Small intestine (tissue), 7 donors: ENCODE measurements at regions not wholly inside any gene's neighbourhood (a gene's known extent, or its start where the extent isn't known, plus 50 kb on each side); places are given as distances from the start of the nearest gene placed in this dataset.

Source experiments
- DNase-seq, 2 donors: peaks; one replicate each; pipeline versions ENCODE4 v3.0.0 to v3.0.0-alpha.2; 2013
- FAIRE-seq: peaks from 2 replicates; lab custom pipeline; 2012; peaks lifted over from hg19 to GRCh38; lab: Jason Lieb, UNC
- H3K27ac ChIP-seq, 3 donors: one replicate each; pipeline ENCODE4 v1.5.1; 2013; ENCODE audit warnings: low read length in 2 of 3, mild to moderate bottlenecking in 2 of 3, control low read depth in 1 of 3, inconsistent platforms in 1 of 3, low read depth in 1 of 3, moderate library complexity in 1 of 3
- H3K27me3 ChIP-seq, 3 donors: one replicate each; pipeline ENCODE4 v1.6.1; 2013; ENCODE audit warnings: low read length in 3 of 3, inconsistent platforms in 1 of 3; ENCODE audit not compliant: control insufficient read depth in 3 of 3, insufficient read depth in 3 of 3
- H3K36me3 ChIP-seq, 3 donors: one replicate each; pipeline ENCODE4 v1.6.1; 2013; ENCODE audit warnings: low read length in 3 of 3, inconsistent platforms in 1 of 3, low read depth in 1 of 3, mild to moderate bottlenecking in 1 of 3, moderate library complexity in 1 of 3; ENCODE audit not compliant: control insufficient read depth in 3 of 3, insufficient read depth in 2 of 3
- H3K4me1 ChIP-seq, 3 donors: one replicate each; pipeline ENCODE4 v1.6.1; 2013; ENCODE audit warnings: low read length in 2 of 3, inconsistent platforms in 1 of 3, low read depth in 1 of 3, mild to moderate bottlenecking in 1 of 3, moderate library complexity in 1 of 3; ENCODE audit not compliant: control insufficient read depth in 3 of 3, insufficient read depth in 2 of 3
- H3K4me3 ChIP-seq, 3 donors: one replicate each; pipeline ENCODE4 v1.5.1; 2013; ENCODE audit warnings: low read length in 3 of 3, control low read depth in 1 of 3, inconsistent platforms in 1 of 3, low read depth in 1 of 3, mild to moderate bottlenecking in 1 of 3, moderate library complexity in 1 of 3
- H3K9me3 ChIP-seq, 2 donors: one replicate each; pipeline ENCODE4 v1.6.1; 2013; ENCODE audit warnings: low read depth in 1 of 2, low read length in 1 of 2; ENCODE audit not compliant: control insufficient read depth in 2 of 2, insufficient read depth in 1 of 2
- WGBS, 3 donors: extraction: QIAGEN DNeasy Blood & Tissue Kit; methylation state at CpG; one replicate each; pipeline ENCODE4 v1.1.7; 2013; 5-methylcytosine and 5-hydroxymethylcytosine counted together
- donor health status: healthy with polysubstance abuse.
- donor health status: control.
- donor health status: control.
- donor health status: Bipolar disorder and iron deficiency.
- donor health status: healthy.

- no peak for FAIRE-seq
- no peaks in the 10 kb centered on the region for H3K4me1 ChIP-seq
- 86 to 94% (median 90%) methylated on average over 2 of the region's 2 CpGs for WGBS, 3 donors
- DNase-seq, result no peak
- H3K27me3 ChIP-seq, result no peaks in the 10 kb centered on the region
- no peaks in the 10 kb centered on the region for H3K36me3 ChIP-seq
- H3K9me3 ChIP-seq, result no peaks in the 10 kb centered on the region
- H3K27ac ChIP-seq, result no peak overlapping the region
- H3K4me3 ChIP-seq, result no peak overlapping the region
Measured at GRCh38 chr9:12889402-12890106, 114.7 kb downstream of the LURAP1L start.

- no peaks in the 10 kb centered on the region for H3K27me3 ChIP-seq
- no peaks in the 10 kb centered on the region for H3K9me3 ChIP-seq
- no peaks in the 10 kb centered on the region for H3K4me1 ChIP-seq
- H3K27ac ChIP-seq, result no peak overlapping the region
- no peak overlapping the region for H3K4me3 ChIP-seq
- FAIRE-seq (no peak), DNase-seq (no peak)
- no peaks in the 10 kb centered on the region for H3K36me3 ChIP-seq
- 70 to 83% (median 81%) methylated on average over 1 of the region's 1 CpG for WGBS, 3 donors
Measured at GRCh38 chr9:12891588-12891987, 116.8 kb downstream of the LURAP1L start.

DNA sequence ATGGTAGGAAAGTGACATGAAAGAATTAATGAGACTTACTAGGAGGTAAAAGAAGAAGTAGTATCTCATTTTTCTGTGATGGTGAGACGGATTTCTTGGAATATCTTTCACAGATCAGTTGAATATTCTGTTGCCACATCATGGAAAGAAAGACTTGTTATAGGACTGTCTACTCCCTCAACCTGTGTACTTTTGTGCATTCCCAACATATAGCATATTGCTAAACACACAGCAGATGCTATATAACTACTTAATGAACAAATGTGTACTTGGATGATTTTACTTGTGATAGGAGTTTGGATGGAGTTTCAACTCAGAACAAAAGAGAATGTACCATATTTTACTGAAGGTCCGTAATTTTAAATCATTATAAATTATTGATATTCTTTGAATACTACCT, 128.5 kb downstream of the LURAP1L start:
- Histone ChIP-seq H3K4me3 (no peak overlapping the region), H3K27ac (no peak overlapping the region), H3K4me1 (no peaks in the 10 kb centered on the region), H3K9me3 (peaks cover 0 to 2% of the 10 kb centered on the region in 2 donors), H3K36me3 (no peaks in the 10 kb centered on the region), H3K27me3 (no peaks in the 10 kb centered on the region)
- 80 to 87% (median 84%) methylated on average over 2 of the region's 2 CpGs for WGBS, 3 donors
- FAIRE-seq, result no peak
- DNase-seq, result no peak

DNA sequence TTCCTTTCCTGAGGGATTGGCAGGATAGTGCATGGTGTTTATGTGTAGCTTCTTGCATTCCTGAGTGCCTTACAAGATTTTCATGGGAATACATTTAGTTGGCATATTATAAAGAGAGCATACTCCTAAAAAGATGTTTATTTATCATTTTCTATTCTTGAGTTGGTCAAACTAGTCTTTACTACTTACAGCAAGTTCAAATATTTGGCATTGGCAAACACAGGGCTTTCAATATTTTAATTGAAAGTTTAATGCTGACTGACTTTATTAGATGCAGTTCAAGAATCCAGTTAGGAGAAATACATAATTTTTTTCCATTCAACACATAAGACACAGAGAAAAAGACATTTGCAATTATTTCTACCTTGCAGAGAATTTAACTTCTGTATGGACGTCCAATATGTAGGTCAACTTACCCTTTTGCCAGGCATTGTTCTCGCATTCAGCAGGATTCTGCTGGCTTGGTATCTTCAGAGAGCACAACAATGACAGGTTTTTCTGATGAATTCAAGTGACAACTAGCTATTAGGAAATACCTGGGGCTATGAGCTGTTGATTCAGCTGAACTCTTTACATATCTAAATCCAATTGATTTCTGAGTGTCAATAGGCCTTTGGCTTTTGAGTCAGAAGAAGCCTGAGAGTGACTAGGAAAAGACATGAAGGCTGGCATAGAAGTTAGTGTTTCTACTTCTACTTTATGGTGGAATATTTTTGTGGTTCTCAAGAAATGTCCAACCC, 129.6 kb downstream of the LURAP1L start:
- Histone ChIP-seq H3K36me3 (no peaks in the 10 kb centered on the region), H3K27me3 (no peaks in the 10 kb centered on the region)
- WGBS, 3 donors, result 84 to 91% (median 89%) methylated on average over 2 of the region's 2 CpGs

DNA sequence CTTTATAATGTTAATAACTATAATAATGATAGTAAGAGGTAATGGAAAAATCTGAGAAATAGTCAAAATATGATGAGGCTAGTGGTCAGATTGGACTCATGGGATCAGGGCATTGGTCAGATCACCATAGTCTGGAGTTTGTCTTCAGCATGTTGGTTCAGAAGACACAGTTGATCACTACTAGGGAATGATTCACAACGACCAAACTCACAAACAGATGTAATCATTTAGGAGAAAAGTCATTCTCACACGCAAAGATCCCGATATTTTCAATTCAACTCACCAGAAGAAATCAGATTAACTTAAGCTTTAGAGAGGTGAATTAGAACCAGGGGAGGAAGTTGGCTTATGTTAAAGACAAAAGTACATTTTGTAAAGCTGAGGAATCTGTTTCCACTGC, 131.8 kb downstream of the LURAP1L start:
- 76% methylated on average over 3 of the region's 3 CpGs for WGBS, 3 donors
- no peak for FAIRE-seq

More for the DNA sequence above, 129.6 kb downstream of the LURAP1L start:
- no peak for DNase-seq
- no peak overlapping the region for H3K27ac ChIP-seq
- H3K9me3 ChIP-seq, result peaks cover 0 to 2% of the 10 kb centered on the region in 2 donors
- H3K4me1 ChIP-seq, result no peaks in the 10 kb centered on the region
- H3K4me3 ChIP-seq, result no peak overlapping the region
- FAIRE-seq, result no peak

DNA sequence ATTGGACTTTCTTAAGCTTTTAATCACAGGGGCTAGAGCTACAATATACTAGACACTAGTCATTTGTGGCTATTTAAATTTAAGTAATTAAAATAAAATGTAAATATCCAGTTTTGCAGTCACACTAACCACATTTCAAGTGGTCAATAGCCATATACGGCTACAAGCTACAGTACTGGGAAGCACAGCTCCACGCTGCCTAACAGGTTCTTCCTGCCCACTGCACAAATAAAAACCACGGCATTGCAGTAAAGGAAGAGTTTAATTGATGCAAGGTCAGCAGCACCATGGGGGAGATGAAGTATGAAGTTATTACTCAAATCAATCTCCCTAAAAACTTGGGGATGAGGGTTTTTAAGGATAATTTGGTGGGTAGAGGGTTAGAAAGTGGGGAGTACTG, 134.1 kb downstream of the LURAP1L start:
- FAIRE-seq (no peak), DNase-seq (no peak)
- no peaks in the 10 kb centered on the region for H3K4me1 ChIP-seq
- H3K27ac ChIP-seq, result no peak overlapping the region
- WGBS, 3 donors, result 50 to 62% (median 61%) methylated on average over 3 of the region's 3 CpGs
- no peak overlapping the region for H3K4me3 ChIP-seq
- no peaks in the 10 kb centered on the region for H3K36me3 ChIP-seq
- no peaks in the 10 kb centered on the region for H3K9me3 ChIP-seq
- H3K27me3 ChIP-seq, result no peaks in the 10 kb centered on the region

More for the DNA sequence above, 131.8 kb downstream of the LURAP1L start:
- Histone ChIP-seq H3K27ac (no peak overlapping the region), H3K36me3 (no peaks in the 10 kb centered on the region), H3K9me3 (no peaks in the 10 kb centered on the region), H3K4me1 (no peaks in the 10 kb centered on the region), H3K27me3 (no peaks in the 10 kb centered on the region), H3K4me3 (no peak overlapping the region)
- DNase-seq, result no peak

DNA sequence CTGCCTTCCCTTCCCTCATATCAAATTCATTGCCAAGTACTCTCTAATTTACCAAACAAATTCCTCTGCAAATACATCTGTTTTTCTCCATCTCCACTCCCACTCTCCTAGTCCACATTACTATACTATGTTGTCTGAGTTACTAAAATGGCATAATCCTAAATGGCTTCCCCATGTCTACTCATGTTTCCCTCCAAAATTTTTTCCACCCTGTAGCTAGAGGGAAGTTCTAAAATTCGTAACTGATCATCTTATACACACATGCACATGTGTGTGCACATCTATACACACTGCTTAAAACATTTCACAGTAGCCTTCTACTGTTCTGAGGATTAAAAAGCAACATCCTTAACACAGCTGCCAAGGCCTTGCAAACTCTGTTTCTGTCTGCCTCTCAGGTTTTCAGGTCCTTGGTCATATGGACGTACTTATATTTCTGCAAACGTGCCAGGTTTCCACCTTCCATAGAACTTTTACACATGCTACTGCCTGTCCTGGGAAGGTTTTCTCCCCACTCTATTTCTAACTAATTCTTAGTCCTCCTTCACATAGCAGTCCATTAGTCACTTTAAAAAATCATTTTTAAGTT, 140.6 kb downstream of the LURAP1L start:
- Histone ChIP-seq H3K36me3 (no peaks in the 10 kb centered on the region), H3K27me3 (no peaks in the 10 kb centered on the region), H3K27ac (no peak overlapping the region), H3K4me3 (no peak overlapping the region), H3K9me3 (no peaks in the 10 kb centered on the region), H3K4me1 (no peaks in the 10 kb centered on the region)
- WGBS, 3 donors, result 78 to 89% (median 81%) methylated on average over 3 of the region's 3 CpGs
- no peak for FAIRE-seq
- no peak for DNase-seq

DNA sequence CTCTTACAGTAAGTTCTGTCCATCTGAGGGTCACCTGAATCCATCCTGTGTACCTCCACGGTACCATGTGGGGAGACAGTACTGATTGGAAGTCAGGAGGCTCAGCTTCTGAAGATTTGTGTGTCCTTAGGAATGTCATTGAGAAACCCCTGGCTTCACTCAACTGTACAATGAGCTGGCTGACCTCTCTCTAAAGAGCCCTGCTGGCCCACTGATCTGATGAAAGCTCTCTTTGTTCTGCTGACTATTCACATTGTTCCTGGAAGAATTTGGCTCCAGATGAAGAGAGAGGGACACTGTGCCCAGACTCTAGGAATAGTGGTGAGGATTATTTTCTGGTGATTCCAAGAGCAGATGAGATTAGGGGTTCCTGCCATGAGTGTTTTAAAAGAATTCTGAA, 141.2 kb downstream of the LURAP1L start:
- Histone ChIP-seq H3K36me3 (no peaks in the 10 kb centered on the region), H3K9me3 (no peaks in the 10 kb centered on the region), H3K27me3 (no peaks in the 10 kb centered on the region), H3K4me1 (no peaks in the 10 kb centered on the region), H3K4me3 (no peak overlapping the region), H3K27ac (no peak overlapping the region)
- WGBS, 3 donors, result 50 to 77% (median 75%) methylated on average over 1 of the region's 1 CpG
- no peak for FAIRE-seq
- DNase-seq, result no peak
